GM12878 (cell line): ENCODE measurements at regions not wholly inside any gene's neighbourhood (a gene's known extent, or its start where the extent isn't known, plus 50 kb on each side); places are given as distances from the start of the nearest gene placed in this dataset.

Experiments used
- ATAC-seq: fragments of 200-7000 bp; cut with Tn5 transposase; 3 replicates; pipeline ENCODE4 v1.9.1; 2020; ENCODE audit warnings: mild to moderate bottlenecking, moderate library complexity
- BruUV-seq: library from RNA; stranded (reverse); fragments of 400-500 nt; replicated peaks from 2 replicates; lab custom pipeline; 2021; lab: Mats Ljungman, UMichigan
- CTCF ChIA-PET: fragments of 300-600 bp; sonication (Branson Sonifier 250); formaldehyde crosslinking; extraction: SDS; loops from one replicate; lab custom pipeline; 2021; ENCODE audit warnings: inconsistent platforms; lab: Yijun Ruan, JAX
- POLR2A ChIA-PET: fragments of 350-600 bp; formaldehyde crosslinking; extraction: SDS; loops from one replicate; lab custom pipeline; 2021; ENCODE audit warnings: inconsistent platforms; lab: Charles Lee
- RAD21 ChIA-PET: fragments of 300-600 bp; sonication (Branson Sonifier 250); formaldehyde crosslinking; loops from one replicate; lab custom pipeline; 2023; ENCODE audit warnings: antibody characterized with exemption; ENCODE audit not compliant: unreplicated experiment; lab: Charles Lee
- SMC1A ChIA-PET: fragments of 300-600 bp; sonication (Branson Sonifier 250); formaldehyde crosslinking; loops from one replicate; lab custom pipeline; 2023; ENCODE audit not compliant: unreplicated experiment, uncharacterized antibody; lab: Charles Lee
- DNase-seq: peaks from one replicate; pipeline ENCODE4 v3.0.0-alpha.2; 2011; ENCODE audit warnings: low read depth, low spot score
- FAIRE-seq: peaks from 3 replicates; lab custom pipeline; 2011; peaks lifted over from hg19 to GRCh38; lab: Jason Lieb, UNC
- H2AFZ ChIP-seq: 2 replicates; pipeline ENCODE4 v1.6.0; 2011; ENCODE audit warnings: low read depth, low read length, control low read depth; ENCODE audit not compliant: control insufficient read depth
- H3K27ac ChIP-seq: 2 replicates; pipeline ENCODE4 v1.5.1; 2011; ENCODE audit warnings: control low read depth; ENCODE audit not compliant: control insufficient read depth, insufficient read depth
- H3K27me3 ChIP-seq, 2 experiments: replicated peaks in 1 of 2; 2 replicates each; pipeline versions ENCODE4 v1.6.0 to v1.6.1; 2011; ENCODE audit warnings: low read length in 1 of 2; ENCODE audit not compliant: control insufficient read depth in 2 of 2, insufficient read depth in 2 of 2
- H3K36me3 ChIP-seq, 2 experiments: 2 replicates each; pipeline ENCODE4 v1.5.1; 2011; ENCODE audit warnings: low read length in 1 of 2; ENCODE audit not compliant: control insufficient read depth in 2 of 2, insufficient read depth in 2 of 2
- H3K4me1 ChIP-seq: 2 replicates; pipeline ENCODE4 v1.6.1; 2011; ENCODE audit warnings: mild to moderate bottlenecking, low read length, moderate library complexity, mixed read lengths; ENCODE audit not compliant: control insufficient read depth, insufficient read depth
- H3K4me2 ChIP-seq: 2 replicates; pipeline ENCODE4 v1.6.0; 2011; ENCODE audit warnings: control low read depth; ENCODE audit not compliant: control insufficient read depth, insufficient read depth
- H3K4me3 ChIP-seq: fragments of 200-600 bp; sonication (generic); 2 replicates; pipeline ENCODE4 v1.5.1; 2016
- H3K79me2 ChIP-seq: 2 replicates; pipeline ENCODE4 v1.6.0; 2011; ENCODE audit warnings: low read length; ENCODE audit not compliant: control insufficient read depth, insufficient read depth
- H3K9ac ChIP-seq: 2 replicates; pipeline ENCODE4 v1.8.0; 2011; ENCODE audit warnings: low read length, control low read depth, mixed read lengths; ENCODE audit not compliant: control insufficient read depth, insufficient read depth
- H3K9me3 ChIP-seq: replicated peaks from 3 replicates; pipeline ENCODE4 v1.5.1; 2011; ENCODE audit warnings: mild to moderate bottlenecking, low read length; ENCODE audit not compliant: control insufficient read depth, insufficient read depth
- H4K20me1 ChIP-seq: 2 replicates; pipeline ENCODE4 v1.6.0; 2011; ENCODE audit not compliant: control insufficient read depth, insufficient read depth
- CBX5 ChIP-seq: sonication (generic); IDR thresholded peaks from 2 replicates; pipeline ENCODE4 v1.6.1; 2016; ENCODE audit warnings: low read depth, moderate library complexity, mild to moderate bottlenecking, inconsistent platforms
- CREM ChIP-seq: IDR thresholded peaks from 2 replicates; pipeline ENCODE4 v1.6.1; 2014; ENCODE audit warnings: antibody characterized with exemption, low read depth
- ELK1 ChIP-seq: IDR thresholded peaks from 2 replicates; pipeline ENCODE4 v1.6.1; 2012; ENCODE audit warnings: low read depth, low read length, improper control_type of control experiment
- KAT2A ChIP-seq: conservative IDR thresholded peaks from 2 replicates; pipeline ENCODE4 v1.6.1; 2011; ENCODE audit warnings: low read depth, low read length; ENCODE audit not compliant: control insufficient read depth
- RELB ChIP-seq: fragments of 450-650 bp; IDR thresholded peaks from 2 replicates; pipeline ENCODE4 v1.6.1; 2017; ENCODE audit warnings: low read depth, mild to moderate bottlenecking, moderate library complexity
- RFX5 ChIP-seq: IDR thresholded peaks from 2 replicates; pipeline ENCODE4 v1.6.1; 2011; ENCODE audit warnings: low read depth, low read length, improper control_type of control experiment
- STAT3 ChIP-seq: IDR thresholded peaks from 2 replicates; pipeline ENCODE4 v1.6.1; 2011; ENCODE audit warnings: low read depth, low read length, improper control_type of control experiment
- ZNF217 ChIP-seq: fragments of 450-650 bp; IDR thresholded peaks from 2 replicates; pipeline ENCODE4 v1.6.1; 2017; ENCODE audit warnings: antibody characterized with exemption, mild to moderate bottlenecking
- WGBS: methylation state at CpG from one replicate; pipeline ENCODE4 v1.1.6; 2016; ENCODE audit warnings: low lambda C conversion rate; ENCODE audit not compliant: insufficient replicate concordance, insufficient coverage; ENCODE audit errors: missing lambda C conversion rate; 5-methylcytosine and 5-hydroxymethylcytosine counted together
- in situ Hi-C: fragments of 300-500 bp; cut with MboI; formaldehyde crosslinking; loops from 9 replicates; pipeline ENCODE4 v1.14.3; 2018; ENCODE audit warnings: mixed read lengths
- intact Hi-C: fragments of 100-400 bp; cut with micrococcal nuclease; formaldehyde crosslinking; loops from one replicate; pipeline ENCODE4 v1.14.2; 2022; ENCODE audit not compliant: unreplicated experiment

GRCh38 chr1:61612602-61613001, 112.3 kb downstream of the TM2D1 start:
- 0% methylated on average over 3 of the region's 3 CpGs for WGBS
- in situ Hi-C loops = no loop called here
- SMC1A ChIA-PET = interaction anchor here (1.0 kb wide), 1 partner anchor 15 kb away, joined by 3 read pairs; no protein-coding TSS in a partner anchor

GRCh38 chr1:61609040-61609439, 115.9 kb downstream of the TM2D1 start:
- 68% methylated on average over 3 of the region's 3 CpGs for WGBS
- POLR2A ChIA-PET = no interaction called here
- TF ChIP-seq KAT2A = no peak
- TF ChIP-seq RELB = no peak
- no peak for TF ChIP-seq ZNF217
- no peak for TF ChIP-seq RFX5
- no peak for TF ChIP-seq STAT3
- TF ChIP-seq ELK1 = no peak
- TF ChIP-seq, all 136 proteins: peak for 0
- no peak overlapping the region for H2AFZ ChIP-seq
- in situ Hi-C loops (no loop called here), intact Hi-C loops (no loop called here)
- no peaks in the 10 kb centered on the region for H3K36me3 ChIP-seq
- no peaks in the 10 kb centered on the region for H3K79me2 ChIP-seq
- ChIA-PET SMC1A (no interaction called here), RAD21 (no interaction called here), CTCF (interaction anchor here (1.5 kb wide), 1 partner anchor 20 kb away, joined by 7 read pairs; no protein-coding TSS in a partner anchor)
- H3K4me3 ChIP-seq = no peak overlapping the region
- no peaks in the 10 kb centered on the region for H4K20me1 ChIP-seq
- DNase-seq (no peak), ATAC-seq (no peak), FAIRE-seq (no peak)
- no peak overlapping the region for H3K4me2 ChIP-seq
- H3K27ac ChIP-seq = no peak overlapping the region
- H3K9ac ChIP-seq = no peak overlapping the region
- no peaks in the 10 kb centered on the region; a peak in 1 of 4 replicates for H3K27me3 ChIP-seq
- no peaks in the 10 kb centered on the region for H3K4me1 ChIP-seq
- H3K9me3 ChIP-seq = no peaks in the 10 kb centered on the region
- no TSS peak for BruUV-seq

More at GRCh38 chr1:61612602-61613001, 112.3 kb downstream of the TM2D1 start:
- H3K9ac ChIP-seq = no peak overlapping the region
- intact Hi-C loops = no loop called here
- DNase-seq = no peak
- TF ChIP-seq CREM = no peak
- TF ChIP-seq CBX5 = no peak
- no peak overlapping the region for H2AFZ ChIP-seq
- H3K27me3 ChIP-seq = no peaks in the 10 kb centered on the region
- no peaks in the 10 kb centered on the region for H3K79me2 ChIP-seq
- H3K4me1 ChIP-seq = no peaks in the 10 kb centered on the region
- ChIA-PET RAD21 (no interaction called here), POLR2A (no interaction called here), CTCF (interaction anchor here (1.9 to 2.2 kb wide), 2 partner anchors 24 to 28 kb away, joined by 4 to 5 read pairs; no protein-coding TSS in a partner anchor)
- no peak for FAIRE-seq
- ATAC-seq = peak; percentile 54
- H4K20me1 ChIP-seq = no peaks in the 10 kb centered on the region
- no peak overlapping the region for H3K27ac ChIP-seq
- H3K4me2 ChIP-seq = no peak overlapping the region
- no TSS peak for BruUV-seq
- H3K36me3 ChIP-seq = no peaks in the 10 kb centered on the region
- no peak overlapping the region for H3K4me3 ChIP-seq
- H3K9me3 ChIP-seq = no peaks in the 10 kb centered on the region
